PC-3 (cell line): ENCODE measurements at regions not wholly inside any gene's neighbourhood (a gene's known extent, or its start where the extent isn't known, plus 50 kb on each side); places are given as distances from the start of the nearest gene placed in this dataset.
A peak's percentile ranks its signal among the peaks of the same experiment; 100 is the strongest.
"Not testable (repeated sequence)": the region's sequence is repeated elsewhere in the genome, so short reads cannot be mapped to it uniquely, and the experiment has no call there.

Experiments used
- ATAC-seq: fragments of 200-7000 bp; cut with Tn5 transposase; 2 replicates; pipeline ENCODE4 v1.9.1; 2020; ENCODE audit warnings: mild to moderate bottlenecking, moderate library complexity
- BruUV-seq: library from RNA; stranded (reverse); fragments of 400-500 nt; replicated peaks from 2 replicates; lab custom pipeline; 2021; lab: Mats Ljungman, UMichigan
- CTCF ChIA-PET: fragments of 300-600 bp; sonication (Branson Sonifier 250); formaldehyde crosslinking; loops from one replicate; lab custom pipeline; 2022; ENCODE audit warnings: antibody characterized with exemption; lab: Charles Lee
- POLR2A ChIA-PET: fragments of 300-600 bp; sonication (Branson Sonifier 250); formaldehyde crosslinking; loops from one replicate; lab custom pipeline; 2022; ENCODE audit warnings: antibody characterized with exemption; ENCODE audit not compliant: unreplicated experiment; lab: Charles Lee
- DNase-seq: peaks from one replicate; pipeline ENCODE4 v3.0.0-alpha.2; 2015
- H2AFZ ChIP-seq: fragments of 300-600 bp; sonication (generic); 2 replicates; pipeline ENCODE4 v1.6.0; 2016; ENCODE audit warnings: antibody characterized with exemption, low read length
- H3F3A ChIP-seq: fragments of 300-600 bp; sonication (generic); one replicate; pipeline ENCODE4 v1.6.0; 2017; ENCODE audit warnings: antibody characterized with exemption, low read length, control low read depth, mild to moderate bottlenecking; ENCODE audit not compliant: unreplicated experiment
- H3K27ac ChIP-seq: fragments of 300-600 bp; sonication (generic); 2 replicates; pipeline ENCODE4 v1.5.1; 2016; ENCODE audit warnings: mild to moderate bottlenecking, low read length
- H3K27me3 ChIP-seq: fragments of 300-600 bp; sonication (generic); 2 replicates; pipeline ENCODE4 v1.6.1; 2016; ENCODE audit warnings: low read length, mixed read lengths
- H3K36me3 ChIP-seq: fragments of 300-600 bp; sonication (generic); 2 replicates; pipeline ENCODE4 v1.6.1; 2016; ENCODE audit warnings: low read depth, mixed run types, low read length, mixed read lengths
- H3K4me1 ChIP-seq: fragments of 300-600 bp; sonication (generic); 2 replicates; pipeline ENCODE4 v1.5.1; 2016; ENCODE audit warnings: low read length; ENCODE audit not compliant: insufficient read depth
- H3K4me2 ChIP-seq: fragments of 300-600 bp; sonication (generic); 2 replicates; pipeline ENCODE4 v1.6.0; 2016; ENCODE audit warnings: low read length
- H3K4me3 ChIP-seq: fragments of 300-600 bp; sonication (generic); 2 replicates; pipeline ENCODE4 v1.5.1; 2016; ENCODE audit warnings: mild to moderate bottlenecking, low read length, mixed read lengths
- H3K79me2 ChIP-seq: fragments of 300-600 bp; sonication (generic); 2 replicates; pipeline ENCODE4 v1.6.1; 2017; ENCODE audit warnings: low read length, mixed read lengths
- H3K9ac ChIP-seq: fragments of 300-600 bp; sonication (generic); 2 replicates; pipeline ENCODE4 v1.6.0; 2016; ENCODE audit warnings: mild to moderate bottlenecking, low read length
- H3K9me2 ChIP-seq: fragments of 300-600 bp; sonication (generic); replicated peaks from 2 replicates; pipeline ENCODE4 v1.6.1; 2016; ENCODE audit warnings: mixed run types, low read length, mixed read lengths
- H3K9me3 ChIP-seq: fragments of 300-600 bp; sonication (generic); 2 replicates; pipeline ENCODE4 v1.6.1; 2016; ENCODE audit warnings: low read length, mixed read lengths
- H4K20me1 ChIP-seq: fragments of 300-600 bp; sonication (generic); 2 replicates; pipeline ENCODE4 v1.6.1; 2016; ENCODE audit warnings: low read length, mixed read lengths
- EZH2 ChIP-seq: fragments of 300-600 bp; sonication (generic); IDR thresholded peaks from one replicate; pipeline ENCODE4 v1.6.1; 2017; ENCODE audit warnings: antibody characterized with exemption, mild to moderate bottlenecking, low read length; ENCODE audit not compliant: unreplicated experiment
- EZH2phosphoT487 ChIP-seq: fragments of 300-600 bp; sonication (generic); IDR thresholded peaks from 2 replicates; pipeline ENCODE4 v1.6.1; 2018; ENCODE audit warnings: mild to moderate bottlenecking, antibody characterized with exemption, low read length, borderline replicate concordance
- intact Hi-C: fragments of 100-400 bp; cut with micrococcal nuclease; formaldehyde crosslinking; loops from 2 replicates; pipeline ENCODE4 v1.9.0; 2023
- TF ChIP-seq, protein P1 (sequence below): fragments of 300-600 bp; sonication (generic); conservative IDR thresholded peaks from 2 replicates; pipeline ENCODE4 v1.5.1; 2017; ENCODE audit warnings: antibody characterized with exemption, low read depth, mild to moderate bottlenecking, low read length

DNA sequence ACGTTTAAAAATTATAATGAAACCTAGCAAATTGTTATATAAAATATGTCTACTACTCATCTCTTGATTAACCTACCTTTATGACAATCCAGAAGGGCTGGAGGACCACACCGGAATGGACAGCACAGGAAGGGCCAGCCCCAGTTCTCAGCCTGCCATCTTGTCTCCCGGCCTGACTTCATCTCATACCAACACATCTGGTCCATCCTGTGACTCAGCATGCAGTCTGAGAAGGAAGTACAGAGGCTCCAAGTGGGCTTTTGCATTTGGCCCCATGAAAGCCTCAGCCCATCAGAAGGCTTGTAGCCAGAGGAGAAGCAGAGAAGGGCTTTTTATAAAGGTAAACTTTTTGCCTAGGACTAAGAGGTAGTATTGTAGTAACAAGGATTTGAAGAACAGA is 436.6 kb downstream of the MRPL39 start:
- no peak for DNase-seq
- Histone ChIP-seq H3K36me3 (no peaks in the 10 kb centered on the region), H3K9me2 (no peaks in the 10 kb centered on the region), H4K20me1 (no peaks in the 10 kb centered on the region), H3K79me2 (no peaks in the 10 kb centered on the region), H3F3A (no peaks in the 10 kb centered on the region), H3K4me2 (no peak overlapping the region), H2AFZ (no peak overlapping the region), H3K9me3 (peaks cover 22% of the 10 kb centered on the region), H3K9ac (no peak overlapping the region), H3K4me3 (no peak overlapping the region), H3K27ac (no peak overlapping the region), H3K4me1 (no peaks in the 10 kb centered on the region), H3K27me3 (no peaks in the 10 kb centered on the region)
- intact Hi-C loops: loop anchor here (5.0 kb wide), 1 partner anchor 142 kb away; no protein-coding TSS in a partner anchor
- no peak for ATAC-seq
- CTCF ChIA-PET: no interaction called here
- TF ChIP-seq EZH2phosphoT487 (no peak), EZH2 (no peak)
- TF ChIP-seq, protein P1, sequence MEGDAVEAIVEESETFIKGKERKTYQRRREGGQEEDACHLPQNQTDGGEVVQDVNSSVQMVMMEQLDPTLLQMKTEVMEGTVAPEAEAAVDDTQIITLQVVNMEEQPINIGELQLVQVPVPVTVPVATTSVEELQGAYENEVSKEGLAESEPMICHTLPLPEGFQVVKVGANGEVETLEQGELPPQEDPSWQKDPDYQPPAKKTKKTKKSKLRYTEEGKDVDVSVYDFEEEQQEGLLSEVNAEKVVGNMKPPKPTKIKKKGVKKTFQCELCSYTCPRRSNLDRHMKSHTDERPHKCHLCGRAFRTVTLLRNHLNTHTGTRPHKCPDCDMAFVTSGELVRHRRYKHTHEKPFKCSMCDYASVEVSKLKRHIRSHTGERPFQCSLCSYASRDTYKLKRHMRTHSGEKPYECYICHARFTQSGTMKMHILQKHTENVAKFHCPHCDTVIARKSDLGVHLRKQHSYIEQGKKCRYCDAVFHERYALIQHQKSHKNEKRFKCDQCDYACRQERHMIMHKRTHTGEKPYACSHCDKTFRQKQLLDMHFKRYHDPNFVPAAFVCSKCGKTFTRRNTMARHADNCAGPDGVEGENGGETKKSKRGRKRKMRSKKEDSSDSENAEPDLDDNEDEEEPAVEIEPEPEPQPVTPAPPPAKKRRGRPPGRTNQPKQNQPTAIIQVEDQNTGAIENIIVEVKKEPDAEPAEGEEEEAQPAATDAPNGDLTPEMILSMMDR: no peak
- BruUV-seq: no TSS peak
- POLR2A ChIA-PET: no interaction called here

DNA sequence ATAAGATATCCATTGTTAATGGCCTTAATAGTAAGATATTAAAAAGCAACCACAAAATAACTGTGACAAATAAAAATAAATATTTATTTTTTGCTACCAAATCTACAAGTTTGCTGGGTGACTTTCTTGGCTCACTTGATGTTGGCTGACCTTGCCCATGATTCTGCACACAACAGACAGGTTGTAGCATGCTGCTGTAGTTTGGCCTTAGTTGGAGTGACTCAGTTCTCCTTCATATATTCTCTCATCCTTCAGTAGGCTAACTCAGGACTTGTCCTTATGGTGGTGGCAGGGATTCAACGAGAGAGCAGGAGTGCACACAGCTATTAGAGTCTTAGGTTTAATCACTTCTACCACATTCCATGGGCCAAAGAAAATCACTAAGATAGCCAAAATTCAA is 437.9 kb downstream of the MRPL39 start:
- Histone ChIP-seq H3K9me2 (no peaks in the 10 kb centered on the region), H4K20me1 (no peaks in the 10 kb centered on the region), H3K4me3 (no peak overlapping the region), H3K79me2 (no peaks in the 10 kb centered on the region), H3K27me3 (no peaks in the 10 kb centered on the region), H3K9me3 (peaks cover 22% of the 10 kb centered on the region), H3K4me1 (no peaks in the 10 kb centered on the region), H3K4me2 (no peak overlapping the region), H3K9ac (no peak overlapping the region), H2AFZ (no peak overlapping the region), H3K27ac (no peak overlapping the region), H3F3A (no peaks in the 10 kb centered on the region), H3K36me3 (no peaks in the 10 kb centered on the region)
- no peak for TF ChIP-seq EZH2
- TF ChIP-seq EZH2phosphoT487: no peak
- TF ChIP-seq, protein P1: no peak
- POLR2A ChIA-PET: no interaction called here
- peak; percentile 45 for DNase-seq
- peak; percentile 90 for ATAC-seq
- intact Hi-C loops: loop anchor here (1.0 to 5.0 kb wide), 4 partner anchors 26 to 201 kb away; no protein-coding TSS in a partner anchor
- BruUV-seq: no TSS peak
- CTCF ChIA-PET: no interaction called here

DNA sequence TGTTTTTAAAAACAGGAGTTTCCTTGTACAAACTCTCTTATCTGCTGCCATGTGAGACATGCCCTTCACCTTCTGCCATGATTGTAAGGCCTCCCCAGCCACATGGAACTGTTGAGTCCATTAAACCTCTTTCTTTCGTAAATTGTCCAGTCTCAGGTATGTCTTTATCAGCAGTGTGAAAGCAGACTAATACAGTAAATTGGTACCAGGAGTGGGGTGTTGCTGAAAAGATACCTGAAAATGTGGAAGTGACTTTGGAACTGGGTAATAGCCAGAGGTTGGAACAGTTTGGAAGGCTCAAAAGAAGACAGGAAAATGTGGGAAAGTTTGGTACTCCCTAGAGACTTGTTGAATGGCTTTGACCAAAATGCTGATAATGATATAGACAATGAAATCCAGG is 440.4 kb downstream of the MRPL39 start:
- H3K27me3 ChIP-seq, BruUV-seq, H4K20me1 ChIP-seq, CTCF ChIA-PET, H3K4me1 ChIP-seq, H3K36me3 ChIP-seq, H3K9ac ChIP-seq, H3K79me2 ChIP-seq, H3K4me3 ChIP-seq, ATAC-seq, H3F3A ChIP-seq, H3K27ac ChIP-seq, H3K9me2 ChIP-seq, DNase-seq, POLR2A ChIA-PET, H3K4me2 ChIP-seq, H2AFZ ChIP-seq: not testable (repeated sequence)
- intact Hi-C loops: loop anchor here (5.0 kb wide), 1 partner anchor 160 kb away; no protein-coding TSS in a partner anchor
- H3K9me3 ChIP-seq: peaks cover 22% of the 10 kb centered on the region
